HG02870 (cell line): ENCODE measurements at regions not wholly inside any gene's neighbourhood (a gene's known extent, or its start where the extent isn't known, plus 50 kb on each side); places are given as distances from the start of the nearest gene placed in this dataset.
"Not testable (repeated sequence)": the region's sequence is repeated elsewhere in the genome, so short reads cannot be mapped to it uniquely, and the experiment has no call there.

Experiments
- ATAC-seq: cut with Tn5 transposase; IDR thresholded peaks from one replicate; pipeline ENCODE4 v1.9.1; 2021; ENCODE audit warnings: mild to moderate bottlenecking, moderate library complexity; ENCODE audit not compliant: unreplicated experiment

GRCh38 chr21:6554377-6554864 lies 3967.0 kb upstream of the TPTE start:
- ATAC-seq, result not testable (repeated sequence)

GRCh38 chr21:6556516-6556915 lies 3964.9 kb upstream of the TPTE start:
- peak; percentile 62 for ATAC-seq

- not testable (repeated sequence) for ATAC-seq
Observed at GRCh38 chr21:6557415-6557814, 3964.0 kb upstream of the TPTE start.

- not testable (repeated sequence) for ATAC-seq
Observed at GRCh38 chr21:6561168-6561567, 3960.2 kb upstream of the TPTE start.

GRCh38 chr21:6561578-6561977 lies 3959.8 kb upstream of the TPTE start:
- not testable (repeated sequence) for ATAC-seq

- not testable (repeated sequence) for ATAC-seq
Observed at GRCh38 chr21:6564543-6565166, 3956.7 kb upstream of the TPTE start.

- ATAC-seq, result not testable (repeated sequence)
Observed at GRCh38 chr21:6565190-6566094, 3955.9 kb upstream of the TPTE start.

GRCh38 chr21:6567542-6567941 lies 3953.8 kb upstream of the TPTE start:
- not testable (repeated sequence) for ATAC-seq

GRCh38 chr21:6569152-6569551 lies 3952.2 kb upstream of the TPTE start:
- ATAC-seq, result not testable (repeated sequence)

GRCh38 chr21:6569587-6570392 lies 3951.6 kb upstream of the TPTE start:
- not testable (repeated sequence) for ATAC-seq

- ATAC-seq, result not testable (repeated sequence)
Observed at GRCh38 chr21:6570700-6571368, 3950.5 kb upstream of the TPTE start.

- not testable (repeated sequence) for ATAC-seq
Observed at GRCh38 chr21:6573576-6573975, 3947.8 kb upstream of the TPTE start.

GRCh38 chr21:6579801-6580200 lies 3941.6 kb upstream of the TPTE start:
- not testable (repeated sequence) for ATAC-seq
